Esophagus squamous epithelium (tissue), 4 donors: ENCODE measurements at regions not wholly inside any gene's neighbourhood (a gene's known extent, or its start where the extent isn't known, plus 50 kb on each side); places are given as distances from the start of the nearest gene placed in this dataset.
"Not testable (repeated sequence)": the region's sequence is repeated elsewhere in the genome, so short reads cannot be mapped to it uniquely, and the experiment has no call there.

Experiments used
- POLR2A ChIP-seq, 4 donors: fragments of 450-650 bp; IDR thresholded peaks; one replicate each; pipeline ENCODE4 v1.6.1; 2017; ENCODE audit warnings: antibody characterized with exemption in 4 of 4, mild to moderate bottlenecking in 4 of 4, moderate library complexity in 3 of 4
- TF ChIP-seq, protein P1 (sequence below), 6 experiments: fragments of 450-650 bp in 4 of 6; fragments of 200-600 bp in 2 of 6; sonication (generic) in 2 of 6; IDR thresholded peaks; one replicate each; pipeline ENCODE4 v1.5.1; 2016 to 2019; ENCODE audit warnings: antibody characterized with exemption in 6 of 6, mild to moderate bottlenecking in 4 of 6, moderate library complexity in 4 of 6

DNA sequence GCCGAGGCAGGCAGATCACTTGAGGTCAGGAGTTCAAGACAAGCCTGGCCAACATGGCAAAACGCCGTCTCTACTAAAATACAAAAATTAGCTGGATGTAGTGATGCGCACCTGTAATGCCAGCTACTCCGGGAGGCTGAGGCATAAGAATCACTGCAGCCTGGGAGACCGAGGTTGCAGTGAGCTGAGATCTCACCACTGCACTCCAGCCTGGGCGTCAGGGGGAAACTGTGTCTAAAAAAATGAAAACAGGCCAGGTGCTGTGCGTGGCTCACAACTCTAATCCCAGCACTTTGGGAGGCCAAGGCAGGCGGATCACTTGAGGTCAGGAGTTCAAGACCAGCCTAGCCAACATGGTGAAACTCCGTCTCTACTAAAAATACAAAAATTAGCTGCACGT lies 69.9 kb downstream of the C9orf50 start:
- not testable (repeated sequence) for TF ChIP-seq POLR2A (IDR thresholded peaks at IDR 0.05)
- TF ChIP-seq, protein P1, sequence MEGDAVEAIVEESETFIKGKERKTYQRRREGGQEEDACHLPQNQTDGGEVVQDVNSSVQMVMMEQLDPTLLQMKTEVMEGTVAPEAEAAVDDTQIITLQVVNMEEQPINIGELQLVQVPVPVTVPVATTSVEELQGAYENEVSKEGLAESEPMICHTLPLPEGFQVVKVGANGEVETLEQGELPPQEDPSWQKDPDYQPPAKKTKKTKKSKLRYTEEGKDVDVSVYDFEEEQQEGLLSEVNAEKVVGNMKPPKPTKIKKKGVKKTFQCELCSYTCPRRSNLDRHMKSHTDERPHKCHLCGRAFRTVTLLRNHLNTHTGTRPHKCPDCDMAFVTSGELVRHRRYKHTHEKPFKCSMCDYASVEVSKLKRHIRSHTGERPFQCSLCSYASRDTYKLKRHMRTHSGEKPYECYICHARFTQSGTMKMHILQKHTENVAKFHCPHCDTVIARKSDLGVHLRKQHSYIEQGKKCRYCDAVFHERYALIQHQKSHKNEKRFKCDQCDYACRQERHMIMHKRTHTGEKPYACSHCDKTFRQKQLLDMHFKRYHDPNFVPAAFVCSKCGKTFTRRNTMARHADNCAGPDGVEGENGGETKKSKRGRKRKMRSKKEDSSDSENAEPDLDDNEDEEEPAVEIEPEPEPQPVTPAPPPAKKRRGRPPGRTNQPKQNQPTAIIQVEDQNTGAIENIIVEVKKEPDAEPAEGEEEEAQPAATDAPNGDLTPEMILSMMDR (IDR thresholded peaks at IDR 0.05), result not testable (repeated sequence)
